HCT116 (cell line): ENCODE measurements at regions not wholly inside any gene's neighbourhood (a gene's known extent, or its start where the extent isn't known, plus 50 kb on each side); places are given as distances from the start of the nearest gene placed in this dataset.

Source experiments
- ATAC-seq: fragments of 200-7000 bp; cut with Tn5 transposase; 2 replicates; pipeline ENCODE4 v1.9.1; 2020; ENCODE audit warnings: mild to moderate bottlenecking, moderate library complexity
- BruUV-seq: library from RNA; stranded (reverse); fragments of 400-500 nt; replicated peaks from 2 replicates; lab custom pipeline; 2021; lab: Mats Ljungman, UMichigan
- CTCF ChIA-PET: fragments of 300-600 bp; sonication (Branson Sonifier 250); formaldehyde crosslinking; loops from one replicate; lab custom pipeline; 2021; ENCODE audit warnings: antibody characterized with exemption; lab: Charles Lee
- POLR2A ChIA-PET: fragments of 300-600, 350-600 bp; sonication (Branson Sonifier 250); formaldehyde crosslinking; loops from one replicate; lab custom pipeline; 2021; ENCODE audit warnings: antibody characterized with exemption; lab: Charles Lee
- RAD21 ChIA-PET, 2 experiments: fragments of 300-600 bp; sonication (Branson Sonifier 250); formaldehyde crosslinking; loops; one replicate each; lab custom pipeline; 2023; ENCODE audit warnings: low total read pairs in 2 of 2; ENCODE audit not compliant: uncharacterized antibody in 2 of 2, unreplicated experiment in 2 of 2, low non-redundant PET in 1 of 2; lab: Charles Lee
- DNase-seq: peaks from one replicate; pipeline ENCODE4 v3.0.0-alpha.2; 2010; ENCODE audit warnings: low read depth, low spot score
- H2AFZ ChIP-seq: fragments of 200-600 bp; shearing (Covaris generic), sonication (generic); 2 replicates; pipeline ENCODE4 v1.6.1; 2017; ENCODE audit warnings: low read depth, mixed run types, mixed read lengths, antibody characterized with exemption, low read length; ENCODE audit not compliant: poor library complexity, severe bottlenecking
- H3K27ac ChIP-seq: 2 replicates; pipeline ENCODE4 v1.5.1; 2012; ENCODE audit warnings: low read depth, low read length
- H3K27me3 ChIP-seq: fragments of 200-600 bp; sonication (generic); 2 replicates; pipeline ENCODE4 v1.6.1; 2016; ENCODE audit warnings: mixed run types, low read length, mixed read lengths; ENCODE audit not compliant: insufficient read depth
- H3K36me3 ChIP-seq, 2 experiments: fragments of 200-500 bp in 1 of 2; fragments of 200-600 bp in 1 of 2; sonication (Bioruptor generic) in 1 of 2; sonication (generic) in 1 of 2; 2 replicates each; pipeline versions ENCODE4 v1.5.1 to v1.6.1; 2014 to 2016; ENCODE audit warnings: low read length in 2 of 2, inconsistent platforms in 1 of 2, mixed read lengths in 1 of 2, mixed run types in 1 of 2; ENCODE audit not compliant: insufficient read depth in 2 of 2, control insufficient read depth in 1 of 2
- H3K4me1 ChIP-seq, 2 experiments: fragments of 200-600 bp in 1 of 2; sonication (generic) in 1 of 2; 2 replicates each; pipeline versions ENCODE4 v1.5.1 to v1.6.1; 2012 to 2017; ENCODE audit warnings: low read length in 2 of 2, inconsistent platforms in 1 of 2, mild to moderate bottlenecking in 1 of 2, mixed read lengths in 1 of 2, mixed run types in 1 of 2, moderate library complexity in 1 of 2; ENCODE audit not compliant: insufficient read depth in 2 of 2, control insufficient read depth in 1 of 2
- H3K4me2 ChIP-seq: fragments of 200-600 bp; sonication (generic); 2 replicates; pipeline ENCODE4 v1.6.1; 2017; ENCODE audit warnings: mixed run types, low read length, mixed read lengths
- H3K4me3 ChIP-seq, 2 experiments: fragments of 200-600 bp in 1 of 2; sonication (generic) in 1 of 2; replicated peaks in 1 of 2; 2 replicates each; pipeline ENCODE4 v1.5.1; 2011 to 2016; ENCODE audit warnings: low read length in 2 of 2, control low read depth in 1 of 2, low read depth in 1 of 2, mild to moderate bottlenecking in 1 of 2, mixed read lengths in 1 of 2, mixed run types in 1 of 2
- H3K79me2 ChIP-seq: fragments of 200-600 bp; sonication (generic); 2 replicates; pipeline ENCODE4 v1.6.1; 2017; ENCODE audit warnings: mild to moderate bottlenecking, mixed run types, low read length, moderate library complexity, mixed read lengths; ENCODE audit not compliant: insufficient read depth
- H3K9ac ChIP-seq: fragments of 200-600 bp; sonication (generic); 2 replicates; pipeline ENCODE4 v1.6.1; 2016; ENCODE audit warnings: low read length, mixed read lengths
- H3K9me2 ChIP-seq: fragments of 200-600 bp; sonication (generic), shearing (Covaris generic); 2 replicates; pipeline ENCODE4 v1.6.1; 2017; ENCODE audit warnings: mixed run types, mild to moderate bottlenecking, moderate library complexity; ENCODE audit not compliant: insufficient read depth
- H3K9me3 ChIP-seq, 2 experiments: fragments of 200-500 bp in 1 of 2; fragments of 200-600 bp in 1 of 2; sonication (Bioruptor generic) in 1 of 2; sonication (generic) in 1 of 2; 2 replicates each; pipeline ENCODE4 v1.6.1; 2014 to 2017; ENCODE audit warnings: low read length in 2 of 2, mixed read lengths in 2 of 2, inconsistent platforms in 1 of 2, low read depth in 1 of 2, mild to moderate bottlenecking in 1 of 2, mixed run types in 1 of 2, moderate library complexity in 1 of 2; ENCODE audit not compliant: control insufficient read depth in 1 of 2, insufficient read depth in 1 of 2
- H4K20me1 ChIP-seq: fragments of 200-600 bp; sonication (generic), shearing (Covaris generic); 2 replicates; pipeline ENCODE4 v1.6.1; 2017; ENCODE audit warnings: mixed run types, mild to moderate bottlenecking, moderate library complexity; ENCODE audit not compliant: insufficient read depth
- ATF3 ChIP-seq: IDR thresholded peaks from 2 replicates; pipeline ENCODE4 v1.6.1; 2012
- CBX3 ChIP-seq: IDR thresholded peaks from 2 replicates; pipeline ENCODE4 v1.6.1; 2012; ENCODE audit warnings: low read depth
- CTCF ChIP-seq, 3 experiments: fragments of 200-600 bp in 1 of 3; sonication (generic) in 1 of 3; IDR thresholded peaks in 2 of 3; conservative IDR thresholded peaks in 1 of 3; 2 replicates each; pipeline ENCODE4 v1.5.1; 2012 to 2017; ENCODE audit warnings: low read depth in 2 of 3, low read length in 2 of 3, antibody characterized with exemption in 1 of 3, borderline replicate concordance in 1 of 3, control low read depth in 1 of 3, mild to moderate bottlenecking in 1 of 3, mixed read lengths in 1 of 3, mixed run types in 1 of 3, moderate library complexity in 1 of 3; ENCODE audit not compliant: insufficient read depth in 1 of 3
- EGR1 ChIP-seq: IDR thresholded peaks from 2 replicates; pipeline ENCODE4 v1.6.1; 2012; ENCODE audit warnings: low read depth
- ELF1 ChIP-seq: IDR thresholded peaks from 2 replicates; pipeline ENCODE4 v1.6.1; 2012; ENCODE audit warnings: low read depth, borderline replicate concordance
- EZH2 ChIP-seq: fragments of 200-600 bp; sonication (generic); IDR thresholded peaks from 2 replicates; pipeline ENCODE4 v1.6.1; 2017; ENCODE audit warnings: antibody characterized with exemption, mixed run types
- EZH2phosphoT487 ChIP-seq: fragments of 200-600 bp; IDR thresholded peaks from 2 replicates; pipeline ENCODE4 v1.6.1; 2018; ENCODE audit warnings: antibody characterized with exemption, borderline replicate concordance
- POLR2A ChIP-seq: IDR thresholded peaks from 2 replicates; pipeline ENCODE4 v1.7.0; 2011; ENCODE audit warnings: borderline replicate concordance; ENCODE audit not compliant: insufficient read depth, insufficient read length; ENCODE audit errors: extremely low read depth
- POLR2AphosphoS5 ChIP-seq: IDR thresholded peaks from 2 replicates; pipeline ENCODE4 v1.6.1; 2011; ENCODE audit warnings: mild to moderate bottlenecking, low read depth, low read length, moderate library complexity
- RAD21 ChIP-seq: IDR thresholded peaks from 2 replicates; pipeline ENCODE4 v1.6.1; 2012; ENCODE audit warnings: low read depth, mild to moderate bottlenecking
- REST ChIP-seq: IDR thresholded peaks from 2 replicates; pipeline ENCODE4 v1.6.1; 2012; ENCODE audit warnings: low read depth
- SRF ChIP-seq: IDR thresholded peaks from 2 replicates; pipeline ENCODE4 v1.6.1; 2012; ENCODE audit warnings: low read depth
- ZFX ChIP-seq: fragments of 450-650 bp; IDR thresholded peaks from 2 replicates; pipeline ENCODE4 v1.6.1; 2017
- intact Hi-C: fragments of 100-400 bp; cut with micrococcal nuclease; formaldehyde crosslinking; loops from 2 replicates; pipeline ENCODE4 v1.10.0; 2022

- TF ChIP-seq ELF1 (no peak), EGR1 (no peak), POLR2AphosphoS5 (no peak), POLR2A (no peak), SRF (no peak), ZFX (no peak), EZH2phosphoT487 (no peak), ATF3 (no peak)
These were observed 204.1 kb upstream of the FAM47C start (continued) for GRCh38 chrX:36804066-36804465.

- H4K20me1 ChIP-seq = no peaks in the 10 kb centered on the region
- H3K4me1 ChIP-seq = no peaks in the 10 kb centered on the region
- H3K4me2 ChIP-seq = no peak overlapping the region
- DNase-seq = no peak
- H3K4me3 ChIP-seq = no peak overlapping the region
- H3K27ac ChIP-seq = no peak overlapping the region
- no peak overlapping the region for H2AFZ ChIP-seq
- no peaks in the 10 kb centered on the region for H3K79me2 ChIP-seq
- H3K9me3 ChIP-seq = no peaks in the 10 kb centered on the region
- no peak overlapping the region for H3K9ac ChIP-seq
- TF ChIP-seq EGR1 = no peak
- ChIA-PET POLR2A (no interaction called here), CTCF (no interaction called here), RAD21 (no interaction called here)
- ATAC-seq = no peak
- H3K36me3 ChIP-seq = no peaks in the 10 kb centered on the region
- H3K27me3 ChIP-seq = no peaks in the 10 kb centered on the region
- H3K9me2 ChIP-seq = no peaks in the 10 kb centered on the region
- intact Hi-C loops = no loop called here
- BruUV-seq = no TSS peak
These were observed 163.3 kb upstream of the FAM47C start for GRCh38 chrX:36844857-36845256.

GRCh38 chrX:36847496-36847895 lies 160.7 kb upstream of the FAM47C start:
- Histone ChIP-seq H3K4me1 (no peaks in the 10 kb centered on the region), H3K27ac (no peak overlapping the region), H3K4me3 (no peak overlapping the region), H3K36me3 (no peaks in the 10 kb centered on the region), H3K4me2 (no peak overlapping the region), H3K9me3 (no peaks in the 10 kb centered on the region), H2AFZ (no peak overlapping the region), H3K79me2 (no peaks in the 10 kb centered on the region), H3K9me2 (no peaks in the 10 kb centered on the region), H4K20me1 (no peaks in the 10 kb centered on the region), H3K27me3 (no peaks in the 10 kb centered on the region), H3K9ac (no peak overlapping the region)
- ChIA-PET RAD21 (no interaction called here), CTCF (no interaction called here), POLR2A (no interaction called here)
- no peak for ATAC-seq
- no TSS peak for BruUV-seq
- intact Hi-C loops = no loop called here
- DNase-seq = no peak
- TF ChIP-seq CBX3 = no peak
- no peak for TF ChIP-seq POLR2AphosphoS5
- TF ChIP-seq RAD21 = no peak
- TF ChIP-seq EZH2phosphoT487 = no peak
- no peak for TF ChIP-seq ELF1
- no peak for TF ChIP-seq REST
- no peak for TF ChIP-seq CTCF (IDR thresholded peaks at IDR 0.05 in 2 of 3, conservative IDR thresholded peaks at IDR 0.05 in 1 of 3; ENCODE audit: borderline replicate concordance in 1 of 3, insufficient read depth in 1 of 3, low read depth in 2 of 3, low read length in 2 of 3)
- TF ChIP-seq ATF3 = no peak
- no peak for TF ChIP-seq EZH2
- TF ChIP-seq POLR2A = no peak
- no peak for TF ChIP-seq ZFX
